Liver (tissue), 8 donors: ENCODE measurements at regions not wholly inside any gene's neighbourhood (a gene's known extent, or its start where the extent isn't known, plus 50 kb on each side); places are given as distances from the start of the nearest gene placed in this dataset.

Experiments
- DNase-seq: peaks from one replicate; pipeline ENCODE4 v3.0.0-alpha.2; 2017; ENCODE audit warnings: low spot score
- H3K27ac ChIP-seq, 2 donors: one replicate each; pipeline ENCODE4 v1.7.0; 2013; ENCODE audit warnings: inconsistent platforms in 2 of 2, low read length in 2 of 2, control low read depth in 1 of 2, low read depth in 1 of 2, mild to moderate bottlenecking in 1 of 2
- H3K27me3 ChIP-seq, 4 donors: one replicate each; pipeline versions ENCODE4 v1.6.1 to v1.7.0; 2013; ENCODE audit warnings: low read length in 3 of 4, inconsistent platforms in 1 of 4, mild to moderate bottlenecking in 1 of 4, moderate library complexity in 1 of 4; ENCODE audit not compliant: control insufficient read depth in 4 of 4, insufficient read depth in 4 of 4
- H3K36me3 ChIP-seq, 4 donors: one replicate each; pipeline versions ENCODE4 v1.6.1 to v1.7.0; 2013; ENCODE audit warnings: low read length in 3 of 4, mild to moderate bottlenecking in 3 of 4, low read depth in 1 of 4, moderate library complexity in 1 of 4; ENCODE audit not compliant: control insufficient read depth in 4 of 4, insufficient read depth in 3 of 4
- H3K4me1 ChIP-seq, 4 donors: one replicate each; pipeline versions ENCODE4 v1.6.1 to v1.7.0; 2013; ENCODE audit warnings: low read length in 3 of 4, mild to moderate bottlenecking in 3 of 4, moderate library complexity in 1 of 4; ENCODE audit not compliant: control insufficient read depth in 4 of 4, insufficient read depth in 4 of 4
- H3K4me3 ChIP-seq, 3 donors: one replicate each; pipeline versions ENCODE4 v1.6.1 to v1.7.0; 2013; ENCODE audit warnings: low read length in 3 of 3, control low read depth in 1 of 3, low read depth in 1 of 3, mild to moderate bottlenecking in 1 of 3
- H3K9ac ChIP-seq, 2 donors: one replicate each; pipeline ENCODE4 v1.7.0; 2013; ENCODE audit warnings: low read length in 2 of 2, mild to moderate bottlenecking in 2 of 2, moderate library complexity in 2 of 2, control low read depth in 1 of 2, low read depth in 1 of 2
- H3K9me3 ChIP-seq, 4 donors: one replicate each; pipeline versions ENCODE4 v1.6.1 to v1.7.0; 2013; ENCODE audit warnings: low read length in 3 of 4; ENCODE audit not compliant: control insufficient read depth in 4 of 4
- CTCF ChIP-seq: fragments of 150-350 bp; IDR thresholded peaks from 2 replicates; pipeline ENCODE4 v1.5.1; 2017; ENCODE audit warnings: improper control_type of control experiment, low read depth, low read length; ENCODE audit not compliant: missing input control
- EGR1 ChIP-seq, 2 donors: IDR thresholded peaks; 2 replicates each; pipeline ENCODE4 v1.6.1; 2016 to 2018; ENCODE audit warnings: antibody characterized with exemption in 2 of 2, low read depth in 2 of 2
- FOXA1 ChIP-seq: IDR thresholded peaks from 2 replicates; pipeline ENCODE4 v1.6.1; 2016; ENCODE audit warnings: antibody characterized with exemption
- FOXA2 ChIP-seq: IDR thresholded peaks from 2 replicates; pipeline ENCODE4 v1.6.1; 2016; ENCODE audit warnings: antibody characterized with exemption
- GABPA ChIP-seq, 2 donors: IDR thresholded peaks in 1 of 2; conservative IDR thresholded peaks in 1 of 2; 2 replicates each; pipeline ENCODE4 v1.6.1; 2016; ENCODE audit warnings: antibody characterized with exemption in 2 of 2, mild to moderate bottlenecking in 1 of 2, moderate library complexity in 1 of 2
- HNF4A ChIP-seq, 2 donors: conservative IDR thresholded peaks; 2 replicates each; pipeline ENCODE4 v1.6.1; 2016; ENCODE audit warnings: antibody characterized with exemption in 2 of 2, mild to moderate bottlenecking in 2 of 2
- HNF4G ChIP-seq: IDR thresholded peaks from 2 replicates; pipeline ENCODE4 v1.6.1; 2016; ENCODE audit warnings: antibody characterized with exemption
- JUND ChIP-seq, 2 donors: IDR thresholded peaks; 2 replicates each; pipeline ENCODE4 v1.6.1; 2016; ENCODE audit warnings: antibody characterized with exemption in 2 of 2
- NR2F2 ChIP-seq: IDR thresholded peaks from 2 replicates; pipeline ENCODE4 v1.6.1; 2016; ENCODE audit warnings: antibody characterized with exemption
- RAD21 ChIP-seq, 2 donors: IDR thresholded peaks; 2 replicates each; pipeline ENCODE4 v1.6.1; 2016; ENCODE audit warnings: antibody characterized with exemption in 2 of 2, mild to moderate bottlenecking in 2 of 2
- RXRA ChIP-seq, 2 donors: IDR thresholded peaks; 2 replicates each; pipeline ENCODE4 v1.6.1; 2017 to 2018; ENCODE audit warnings: antibody characterized with exemption in 2 of 2, mild to moderate bottlenecking in 1 of 2
- SP1 ChIP-seq: IDR thresholded peaks from 2 replicates; pipeline ENCODE4 v1.6.1; 2018; ENCODE audit warnings: antibody characterized with exemption, mild to moderate bottlenecking
- TAF1 ChIP-seq: conservative IDR thresholded peaks from 2 replicates; pipeline ENCODE4 v1.6.1; 2016; ENCODE audit warnings: antibody characterized with exemption, mild to moderate bottlenecking
- YY1 ChIP-seq: IDR thresholded peaks from 2 replicates; pipeline ENCODE4 v1.6.1; 2016; ENCODE audit warnings: antibody characterized with exemption, mild to moderate bottlenecking
- WGBS: extraction: QIAGEN DNeasy Blood & Tissue Kit; methylation state at CpG from one replicate; pipeline ENCODE4 v1.1.7; 2013; 5-methylcytosine and 5-hydroxymethylcytosine counted together
- TF ChIP-seq, protein P1 (sequence below): IDR thresholded peaks from 2 replicates; pipeline ENCODE4 v1.6.1; 2016; ENCODE audit warnings: antibody characterized with exemption
- TF ChIP-seq, protein P2 (sequence below): IDR thresholded peaks from 2 replicates; pipeline ENCODE4 v1.6.1; 2016; ENCODE audit warnings: antibody characterized with exemption
- TF ChIP-seq, protein P3 (sequence below): IDR thresholded peaks from 2 replicates; pipeline ENCODE4 v1.6.1; 2016; ENCODE audit warnings: antibody characterized with exemption, mild to moderate bottlenecking
- TF ChIP-seq, protein P4 (sequence below): IDR thresholded peaks from 2 replicates; pipeline ENCODE4 v1.6.1; 2016; ENCODE audit warnings: antibody characterized with exemption
- donor health status: healthy.
- donor health status: healthy.
- donor health status: healthy.
- donor health status: healthy.
- donor health status: healthy.

DNA sequence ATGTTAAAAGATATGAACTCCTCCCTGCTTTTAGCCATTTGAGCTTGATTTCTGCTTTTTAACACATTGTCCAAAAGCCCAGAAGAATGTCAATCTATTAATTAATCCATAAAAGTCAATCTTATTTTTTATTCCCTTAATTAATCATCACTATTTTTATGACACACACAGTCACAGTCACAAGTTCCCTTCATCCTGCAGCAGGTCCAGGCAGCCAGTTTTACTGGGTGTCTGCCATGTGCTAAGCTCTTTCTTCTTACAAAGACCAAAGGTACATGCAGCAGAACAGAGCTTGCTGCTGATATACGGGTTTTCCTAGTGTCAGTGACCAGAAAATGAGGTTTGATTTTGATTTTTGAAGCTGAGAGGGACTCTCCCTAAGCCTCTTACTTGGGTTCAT lies 53.3 kb upstream of the SLC22A23 start:
- Histone ChIP-seq H3K4me3 (no peak overlapping the region), H3K27me3 (no peaks in the 10 kb centered on the region), H3K9me3 (no peaks in the 10 kb centered on the region), H3K27ac (no peak overlapping the region), H3K36me3 (no peaks in the 10 kb centered on the region), H3K4me1 (no peaks in the 10 kb centered on the region), H3K9ac (no peak overlapping the region)
- no peak for DNase-seq
- no peak for TF ChIP-seq HNF4A (conservative IDR thresholded peaks at IDR 0.05)
- TF ChIP-seq EGR1 (IDR thresholded peaks at IDR 0.05; ENCODE audit: low read depth in 2 of 2) = no peak
- no peak for TF ChIP-seq JUND (IDR thresholded peaks at IDR 0.05)
- no peak for TF ChIP-seq NR2F2
- TF ChIP-seq RXRA (IDR thresholded peaks at IDR 0.05) = no peak
- TF ChIP-seq RAD21 (IDR thresholded peaks at IDR 0.05) = no peak
- no peak for TF ChIP-seq CTCF
- TF ChIP-seq, protein P1, sequence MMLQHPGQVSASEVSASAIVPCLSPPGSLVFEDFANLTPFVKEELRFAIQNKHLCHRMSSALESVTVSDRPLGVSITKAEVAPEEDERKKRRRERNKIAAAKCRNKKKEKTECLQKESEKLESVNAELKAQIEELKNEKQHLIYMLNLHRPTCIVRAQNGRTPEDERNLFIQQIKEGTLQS = no peak
- TF ChIP-seq, protein P2, sequence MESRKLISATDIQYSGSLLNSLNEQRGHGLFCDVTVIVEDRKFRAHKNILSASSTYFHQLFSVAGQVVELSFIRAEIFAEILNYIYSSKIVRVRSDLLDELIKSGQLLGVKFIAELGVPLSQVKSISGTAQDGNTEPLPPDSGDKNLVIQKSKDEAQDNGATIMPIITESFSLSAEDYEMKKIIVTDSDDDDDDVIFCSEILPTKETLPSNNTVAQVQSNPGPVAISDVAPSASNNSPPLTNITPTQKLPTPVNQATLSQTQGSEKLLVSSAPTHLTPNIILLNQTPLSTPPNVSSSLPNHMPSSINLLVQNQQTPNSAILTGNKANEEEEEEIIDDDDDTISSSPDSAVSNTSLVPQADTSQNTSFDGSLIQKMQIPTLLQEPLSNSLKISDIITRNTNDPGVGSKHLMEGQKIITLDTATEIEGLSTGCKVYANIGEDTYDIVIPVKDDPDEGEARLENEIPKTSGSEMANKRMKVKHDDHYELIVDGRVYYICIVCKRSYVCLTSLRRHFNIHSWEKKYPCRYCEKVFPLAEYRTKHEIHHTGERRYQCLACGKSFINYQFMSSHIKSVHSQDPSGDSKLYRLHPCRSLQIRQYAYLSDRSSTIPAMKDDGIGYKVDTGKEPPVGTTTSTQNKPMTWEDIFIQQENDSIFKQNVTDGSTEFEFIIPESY = no peak
- TF ChIP-seq TAF1 = no peak
- TF ChIP-seq SP1 = no peak
- no peak for TF ChIP-seq GABPA (IDR thresholded peaks at IDR 0.05 in 1 of 2, conservative IDR thresholded peaks at IDR 0.05 in 1 of 2)
- no peak for TF ChIP-seq YY1
- no peak for TF ChIP-seq HNF4G
- TF ChIP-seq, protein P3, sequence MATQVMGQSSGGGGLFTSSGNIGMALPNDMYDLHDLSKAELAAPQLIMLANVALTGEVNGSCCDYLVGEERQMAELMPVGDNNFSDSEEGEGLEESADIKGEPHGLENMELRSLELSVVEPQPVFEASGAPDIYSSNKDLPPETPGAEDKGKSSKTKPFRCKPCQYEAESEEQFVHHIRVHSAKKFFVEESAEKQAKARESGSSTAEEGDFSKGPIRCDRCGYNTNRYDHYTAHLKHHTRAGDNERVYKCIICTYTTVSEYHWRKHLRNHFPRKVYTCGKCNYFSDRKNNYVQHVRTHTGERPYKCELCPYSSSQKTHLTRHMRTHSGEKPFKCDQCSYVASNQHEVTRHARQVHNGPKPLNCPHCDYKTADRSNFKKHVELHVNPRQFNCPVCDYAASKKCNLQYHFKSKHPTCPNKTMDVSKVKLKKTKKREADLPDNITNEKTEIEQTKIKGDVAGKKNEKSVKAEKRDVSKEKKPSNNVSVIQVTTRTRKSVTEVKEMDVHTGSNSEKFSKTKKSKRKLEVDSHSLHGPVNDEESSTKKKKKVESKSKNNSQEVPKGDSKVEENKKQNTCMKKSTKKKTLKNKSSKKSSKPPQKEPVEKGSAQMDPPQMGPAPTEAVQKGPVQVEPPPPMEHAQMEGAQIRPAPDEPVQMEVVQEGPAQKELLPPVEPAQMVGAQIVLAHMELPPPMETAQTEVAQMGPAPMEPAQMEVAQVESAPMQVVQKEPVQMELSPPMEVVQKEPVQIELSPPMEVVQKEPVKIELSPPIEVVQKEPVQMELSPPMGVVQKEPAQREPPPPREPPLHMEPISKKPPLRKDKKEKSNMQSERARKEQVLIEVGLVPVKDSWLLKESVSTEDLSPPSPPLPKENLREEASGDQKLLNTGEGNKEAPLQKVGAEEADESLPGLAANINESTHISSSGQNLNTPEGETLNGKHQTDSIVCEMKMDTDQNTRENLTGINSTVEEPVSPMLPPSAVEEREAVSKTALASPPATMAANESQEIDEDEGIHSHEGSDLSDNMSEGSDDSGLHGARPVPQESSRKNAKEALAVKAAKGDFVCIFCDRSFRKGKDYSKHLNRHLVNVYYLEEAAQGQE = no peak
- TF ChIP-seq FOXA2 = no peak
- TF ChIP-seq, protein P4, sequence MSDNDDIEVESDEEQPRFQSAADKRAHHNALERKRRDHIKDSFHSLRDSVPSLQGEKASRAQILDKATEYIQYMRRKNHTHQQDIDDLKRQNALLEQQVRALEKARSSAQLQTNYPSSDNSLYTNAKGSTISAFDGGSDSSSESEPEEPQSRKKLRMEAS = no peak
- no peak for TF ChIP-seq FOXA1
- WGBS = 69% methylated on average over 1 of the region's 1 CpG

- no peaks in the 10 kb centered on the region for H3K27me3 ChIP-seq
- H3K4me3 ChIP-seq = no peak overlapping the region
- H3K9ac ChIP-seq = no peak overlapping the region
- no peak overlapping the region for H3K27ac ChIP-seq
- 92% methylated on average over 4 of the region's 4 CpGs for WGBS
- H3K9me3 ChIP-seq = no peaks in the 10 kb centered on the region
- no peak for DNase-seq
- no peaks in the 10 kb centered on the region for H3K36me3 ChIP-seq
- H3K4me1 ChIP-seq = no peaks in the 10 kb centered on the region
- TF ChIP-seq FOXA2 (no peak), HNF4A (conservative IDR thresholded peaks at IDR 0.05) (no peak), YY1 (no peak), HNF4G (no peak), JUND (IDR thresholded peaks at IDR 0.05) (no peak), TAF1 (no peak), NR2F2 (no peak), FOXA1 (no peak)
- TF ChIP-seq, protein P2 = no peak
- TF ChIP-seq, protein P3 = no peak
- TF ChIP-seq, protein P4 = no peak
- TF ChIP-seq, protein P1 = no peak
Observed at GRCh38 chr6:3509336-3509735, 52.5 kb upstream of the SLC22A23 start.
